ENCODE measurements at regions not wholly inside any gene's neighbourhood (a gene's known extent, or its start where the extent isn't known, plus 50 kb on each side); places are given as distances from the start of the nearest gene placed in this dataset.
A peak's percentile ranks its signal among the peaks of the same experiment; 100 is the strongest.

DNA sequence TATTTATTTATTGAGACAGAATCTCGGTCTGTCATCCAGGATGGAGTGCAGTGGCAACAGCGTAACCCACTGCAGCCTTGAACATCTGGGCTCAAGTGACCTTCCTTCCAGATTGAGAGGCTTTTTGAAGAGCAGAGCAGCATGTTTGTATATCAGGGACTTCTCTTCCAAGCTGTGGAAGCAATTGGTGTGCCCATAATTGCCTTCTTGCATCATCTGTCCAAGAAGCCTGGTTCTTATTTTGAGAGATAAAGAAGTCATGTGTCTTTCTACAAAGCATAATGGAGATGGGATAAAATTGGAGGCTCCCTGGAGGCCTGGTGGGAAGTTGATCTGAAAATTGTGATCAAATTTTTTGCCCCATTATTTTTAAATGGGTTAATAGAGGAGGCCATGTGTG lies 183.8 kb upstream of the MCTP2 start:
- H3K27ac ChIP-seq (ENCODE audit: low read depth, low read length): no peak overlapping the region

DNA sequence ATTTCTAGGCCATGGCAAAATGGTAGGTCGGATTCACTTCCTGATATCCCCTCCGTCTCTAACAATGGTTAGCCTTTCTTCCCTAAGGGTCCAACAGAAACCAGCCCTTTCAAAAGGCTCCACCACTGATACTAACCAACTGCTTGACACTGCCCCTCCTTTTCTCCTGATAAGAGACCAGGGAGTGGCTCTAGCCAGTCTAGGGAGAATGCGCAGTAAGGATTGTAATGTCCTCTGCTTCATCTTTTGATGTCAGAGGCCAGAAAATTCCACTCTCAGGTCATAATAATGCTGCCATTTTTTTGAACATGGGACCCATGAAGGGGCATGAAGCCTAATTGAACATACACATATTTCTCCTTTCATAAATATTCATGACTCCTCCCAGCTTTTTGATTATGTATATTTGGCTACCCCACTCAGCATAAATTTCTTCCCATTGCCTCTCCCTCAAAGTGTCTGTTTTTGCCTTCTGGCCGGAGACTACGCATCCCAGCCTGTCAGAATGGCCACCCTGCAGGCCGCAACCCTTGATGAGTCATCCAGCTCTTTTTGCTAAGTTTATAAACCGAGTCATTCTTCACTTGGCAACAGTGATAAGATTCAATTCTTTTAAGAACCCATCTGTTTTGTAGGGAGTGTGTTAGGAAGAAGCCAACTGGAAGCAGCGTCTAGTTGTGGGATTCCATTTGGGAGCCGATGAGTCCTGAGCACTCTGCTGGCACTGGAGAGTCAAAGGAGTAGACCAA lies 189.0 kb upstream of the MCTP2 start:
- H3K79me2 ChIP-seq (ENCODE audit: insufficient read depth, low read length): no peaks in the 10 kb centered on the region
- peak overlapping the region; percentile 42 for H3K27ac Mint-ChIP-seq (ENCODE audit: unreplicated experiment)
- DNase-seq (ENCODE audit: low read depth): peak; percentile 97
- FAIRE-seq: peak; percentile 47
- no peak overlapping the region for H3K27ac ChIP-seq (ENCODE audit: low read depth, low read length)
- H3K9me3 Mint-ChIP-seq (ENCODE audit: unreplicated experiment): peaks cover 1% of the 10 kb centered on the region
- H3K4me3 ChIP-seq (ENCODE audit: insufficient read depth, low read depth, low read length): no peak overlapping the region
- H3K9me3 ChIP-seq (ENCODE audit: insufficient read depth, low read depth, low read length): no peaks in the 10 kb centered on the region
- H3K27me3 Mint-ChIP-seq (ENCODE audit: low read depth, unreplicated experiment): no peaks in the 10 kb centered on the region
- H3K4me1 ChIP-seq (ENCODE audit: insufficient read depth, low read length): no peaks in the 10 kb centered on the region
- no peak overlapping the region for H3K9ac ChIP-seq (ENCODE audit: low read length)
- H3K4me2 ChIP-seq (ENCODE audit: low read length): peak overlapping the region; percentile 41
- no peaks in the 10 kb centered on the region for H4K20me1 ChIP-seq (ENCODE audit: insufficient read depth, low read length)
- H3K36me3 Mint-ChIP-seq (ENCODE audit: low read depth, unreplicated experiment): no peaks in the 10 kb centered on the region
- TF ChIP-seq, protein P1, sequence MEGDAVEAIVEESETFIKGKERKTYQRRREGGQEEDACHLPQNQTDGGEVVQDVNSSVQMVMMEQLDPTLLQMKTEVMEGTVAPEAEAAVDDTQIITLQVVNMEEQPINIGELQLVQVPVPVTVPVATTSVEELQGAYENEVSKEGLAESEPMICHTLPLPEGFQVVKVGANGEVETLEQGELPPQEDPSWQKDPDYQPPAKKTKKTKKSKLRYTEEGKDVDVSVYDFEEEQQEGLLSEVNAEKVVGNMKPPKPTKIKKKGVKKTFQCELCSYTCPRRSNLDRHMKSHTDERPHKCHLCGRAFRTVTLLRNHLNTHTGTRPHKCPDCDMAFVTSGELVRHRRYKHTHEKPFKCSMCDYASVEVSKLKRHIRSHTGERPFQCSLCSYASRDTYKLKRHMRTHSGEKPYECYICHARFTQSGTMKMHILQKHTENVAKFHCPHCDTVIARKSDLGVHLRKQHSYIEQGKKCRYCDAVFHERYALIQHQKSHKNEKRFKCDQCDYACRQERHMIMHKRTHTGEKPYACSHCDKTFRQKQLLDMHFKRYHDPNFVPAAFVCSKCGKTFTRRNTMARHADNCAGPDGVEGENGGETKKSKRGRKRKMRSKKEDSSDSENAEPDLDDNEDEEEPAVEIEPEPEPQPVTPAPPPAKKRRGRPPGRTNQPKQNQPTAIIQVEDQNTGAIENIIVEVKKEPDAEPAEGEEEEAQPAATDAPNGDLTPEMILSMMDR (IDR thresholded peaks at IDR 0.05; ENCODE audit: insufficient read depth, low read depth, low read length): no peak
- no peak for TF ChIP-seq EZH2 (IDR thresholded peaks at IDR 0.05; ENCODE audit: insufficient read depth, low read length)
- H3K27me3 ChIP-seq (ENCODE audit: insufficient read depth, low read length): no peaks in the 10 kb centered on the region
- no peak overlapping the region for H3K4me3 Mint-ChIP-seq (ENCODE audit: unreplicated experiment)
- peak overlapping the region; percentile 35 for H2AFZ ChIP-seq (ENCODE audit: low read depth, low read length)
- no peaks in the 10 kb centered on the region for H3K36me3 ChIP-seq (ENCODE audit: insufficient read depth, low read length)
- peaks cover 6% of the 10 kb centered on the region for H3K4me1 Mint-ChIP-seq (ENCODE audit: low read depth, unreplicated experiment)

More for the DNA sequence above, 183.8 kb upstream of the MCTP2 start:
- Histone ChIP-seq H3K27me3 (ENCODE audit: insufficient read depth, low read length) (peaks cover 5% of the 10 kb centered on the region), H2AFZ (ENCODE audit: low read depth, low read length) (no peak overlapping the region), H3K4me3 (ENCODE audit: insufficient read depth, low read depth, low read length) (no peak overlapping the region), H3K36me3 (ENCODE audit: insufficient read depth, low read length) (no peaks in the 10 kb centered on the region), H3K9ac (ENCODE audit: low read length) (no peak overlapping the region), H3K79me2 (ENCODE audit: insufficient read depth, low read length) (no peaks in the 10 kb centered on the region), H3K4me2 (ENCODE audit: low read length) (no peak overlapping the region), H3K9me3 (ENCODE audit: insufficient read depth, low read depth, low read length) (no peaks in the 10 kb centered on the region), H4K20me1 (ENCODE audit: insufficient read depth, low read length) (no peaks in the 10 kb centered on the region), H3K4me1 (ENCODE audit: insufficient read depth, low read length) (no peaks in the 10 kb centered on the region)
- H3K4me1 Mint-ChIP-seq (ENCODE audit: low read depth, unreplicated experiment): peaks cover 3% of the 10 kb centered on the region
- H3K27ac Mint-ChIP-seq (ENCODE audit: unreplicated experiment): no peak overlapping the region
- TF ChIP-seq, protein P1 (IDR thresholded peaks at IDR 0.05; ENCODE audit: insufficient read depth, low read depth, low read length): no peak
- no peak for TF ChIP-seq EZH2 (IDR thresholded peaks at IDR 0.05; ENCODE audit: insufficient read depth, low read length)
- no peaks in the 10 kb centered on the region for H3K27me3 Mint-ChIP-seq (ENCODE audit: low read depth, unreplicated experiment)
- no peaks in the 10 kb centered on the region for H3K9me3 Mint-ChIP-seq (ENCODE audit: unreplicated experiment)
- FAIRE-seq (no peak), DNase-seq (ENCODE audit: low read depth) (no peak)
- H3K4me3 Mint-ChIP-seq (ENCODE audit: unreplicated experiment): no peak overlapping the region
- H3K36me3 Mint-ChIP-seq (ENCODE audit: low read depth, unreplicated experiment): no peaks in the 10 kb centered on the region

DNA sequence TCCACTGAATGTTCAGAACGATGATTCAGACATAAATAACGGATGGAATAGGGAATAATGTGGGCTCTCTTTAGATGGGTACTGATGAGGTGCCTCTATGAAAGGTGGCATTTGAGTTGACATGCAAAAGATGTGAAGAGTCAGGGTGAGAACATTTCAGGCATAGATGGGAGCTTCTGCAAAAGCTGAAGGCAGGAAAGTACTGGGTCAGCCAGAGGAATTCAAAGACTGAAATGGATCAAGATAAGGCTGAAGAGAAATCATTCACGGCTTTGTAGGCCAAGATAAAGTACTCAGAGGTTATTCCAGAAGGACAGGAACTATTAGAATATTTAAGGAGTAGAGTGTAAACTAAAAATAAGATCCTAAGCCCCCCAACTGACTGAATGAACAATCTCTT lies 189.6 kb upstream of the MCTP2 start:
- TF ChIP-seq EZH2 (IDR thresholded peaks at IDR 0.05; ENCODE audit: insufficient read depth, low read length): no peak
- TF ChIP-seq, protein P1 (IDR thresholded peaks at IDR 0.05; ENCODE audit: insufficient read depth, low read depth, low read length): no peak
- no peak for FAIRE-seq

More for the DNA sequence above, 189.6 kb upstream of the MCTP2 start:
- Mint-ChIP-seq H3K36me3 (ENCODE audit: low read depth, unreplicated experiment) (no peaks in the 10 kb centered on the region), H3K4me1 (ENCODE audit: low read depth, unreplicated experiment) (peaks cover 6% of the 10 kb centered on the region), H3K27ac (ENCODE audit: unreplicated experiment) (no peak overlapping the region), H3K4me3 (ENCODE audit: unreplicated experiment) (no peak overlapping the region), H3K9me3 (ENCODE audit: unreplicated experiment) (peaks cover 1% of the 10 kb centered on the region), H3K27me3 (ENCODE audit: low read depth, unreplicated experiment) (no peaks in the 10 kb centered on the region)
- Histone ChIP-seq H3K27ac (ENCODE audit: low read depth, low read length) (no peak overlapping the region), H3K4me3 (ENCODE audit: insufficient read depth, low read depth, low read length) (no peak overlapping the region), H3K36me3 (ENCODE audit: insufficient read depth, low read length) (no peaks in the 10 kb centered on the region), H3K9ac (ENCODE audit: low read length) (no peak overlapping the region), H3K4me1 (ENCODE audit: insufficient read depth, low read length) (no peaks in the 10 kb centered on the region), H3K27me3 (ENCODE audit: insufficient read depth, low read length) (no peaks in the 10 kb centered on the region), H3K79me2 (ENCODE audit: insufficient read depth, low read length) (no peaks in the 10 kb centered on the region), H4K20me1 (ENCODE audit: insufficient read depth, low read length) (no peaks in the 10 kb centered on the region), H2AFZ (ENCODE audit: low read depth, low read length) (no peak overlapping the region), H3K4me2 (ENCODE audit: low read length) (no peak overlapping the region), H3K9me3 (ENCODE audit: insufficient read depth, low read depth, low read length) (no peaks in the 10 kb centered on the region)
- peak; percentile 55 for DNase-seq (ENCODE audit: low read depth)
